ENCODE measurements at regions not wholly inside any gene's neighbourhood (a gene's known extent, or its start where the extent isn't known, plus 50 kb on each side); places are given as distances from the start of the nearest gene placed in this dataset.

DNA sequence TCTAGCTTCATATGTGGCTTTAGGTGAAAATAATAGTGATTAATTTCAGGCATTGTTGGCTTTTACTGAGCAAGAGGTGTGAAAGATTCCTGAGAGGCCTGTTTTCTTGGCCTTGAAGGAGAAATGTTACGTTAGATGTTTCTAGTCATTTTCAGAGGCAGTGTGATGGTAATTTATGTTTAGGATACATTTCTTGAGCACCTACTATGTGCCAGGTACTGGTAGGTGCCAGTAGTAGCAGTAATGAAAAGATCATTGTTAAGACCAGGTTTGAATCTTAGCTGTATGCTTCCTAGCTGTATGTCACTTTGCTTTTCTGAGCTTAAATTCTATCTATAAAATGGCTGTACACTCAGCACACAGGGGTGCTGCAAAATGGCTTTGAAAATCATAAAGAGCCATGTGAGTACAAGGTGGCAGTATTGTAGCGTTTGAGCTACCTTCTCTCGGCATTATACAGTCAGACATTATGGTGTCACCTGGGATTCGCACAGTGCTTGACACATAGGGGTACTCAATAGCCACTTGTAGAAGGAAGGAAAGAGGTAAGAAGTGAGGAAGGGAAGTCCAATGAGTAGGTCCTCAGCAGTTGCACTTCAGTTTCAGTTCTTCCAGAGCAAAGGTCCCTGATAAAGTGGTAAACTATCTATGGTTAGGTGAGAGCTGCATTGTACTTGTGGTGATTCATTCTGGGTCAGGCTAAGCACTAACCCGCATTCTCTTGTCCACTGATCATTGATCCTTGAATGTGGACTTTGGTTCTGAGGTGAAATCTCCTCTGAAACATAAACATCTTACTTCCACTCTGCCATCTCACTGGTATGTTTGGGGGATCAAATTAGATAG is 166.5 kb upstream of the NR3C1 start (continued):
- TF ChIP-seq, protein P1, sequence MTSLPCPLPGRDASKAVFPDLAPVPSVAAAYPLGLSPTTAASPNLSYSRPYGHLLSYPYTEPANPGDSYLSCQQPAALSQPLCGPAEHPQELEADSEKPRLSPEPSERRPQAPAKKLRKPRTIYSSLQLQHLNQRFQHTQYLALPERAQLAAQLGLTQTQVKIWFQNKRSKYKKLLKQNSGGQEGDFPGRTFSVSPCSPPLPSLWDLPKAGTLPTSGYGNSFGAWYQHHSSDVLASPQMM (CRISPR knock-in tag; IDR thresholded peaks at IDR 0.05): no peak
- no peak for TF ChIP-seq SUPT5H (IDR thresholded peaks at IDR 0.05)
- 0 out of 4 replicates have a peak, but pooled peaks of 1 of the 2 experiments have one; percentile 21 for TF ChIP-seq RAD21 (CRISPR knock-in tag; conservative IDR thresholded peaks at IDR 0.05 in 1 of 2, IDR thresholded peaks at IDR 0.05 in 1 of 2)
- no peak for TF ChIP-seq ZNF384 (IDR thresholded peaks at IDR 0.05; ENCODE audit: low read depth, low read length)
- TF ChIP-seq DIDO1 (tag; IDR thresholded peaks at IDR 0.05; ENCODE audit: low read depth): no peak
- no peak for TF ChIP-seq CBX8 (IDR thresholded peaks at IDR 0.05; ENCODE audit: borderline replicate concordance, extremely low read depth, low read depth, low read length, poor library complexity, severe bottlenecking)

DNA sequence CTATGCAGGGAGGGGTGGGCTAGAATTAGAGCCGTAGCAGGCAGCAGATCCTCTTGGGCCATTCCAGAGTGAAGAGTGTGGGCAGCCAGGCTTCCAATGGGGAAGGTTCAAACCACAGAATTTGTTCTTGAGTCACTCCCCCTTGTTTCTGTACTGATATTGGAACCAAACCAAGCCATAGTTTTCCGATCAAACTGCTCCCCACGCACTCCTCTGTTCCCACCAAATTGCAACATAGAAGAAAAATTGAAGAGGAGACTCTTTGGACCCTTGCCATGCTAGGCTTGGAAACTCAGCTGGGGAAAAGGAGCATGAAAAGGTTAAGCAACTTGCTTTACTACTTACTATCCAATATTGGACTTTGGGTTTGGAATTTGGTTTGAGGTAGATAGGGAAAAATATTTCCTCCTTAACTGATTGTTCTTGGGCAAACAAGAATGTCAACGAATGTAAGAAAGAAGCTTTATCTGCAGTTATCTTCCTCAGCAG is 165.8 kb upstream of the NR3C1 start:
- Histone ChIP-seq H3K9me3 (replicated peaks; ENCODE audit: control insufficient read depth, insufficient read depth, low read depth, low read length) (no peaks in the 10 kb centered on the region), H3K36me3 (ENCODE audit: control insufficient read depth, insufficient read depth, low read length) (no peaks in the 10 kb centered on the region), H4K20me1 (replicated peaks; ENCODE audit: control insufficient read depth, insufficient read depth, low read length) (no peaks in the 10 kb centered on the region), H3K27ac (ENCODE audit: extremely low read depth, low read depth, low read length) (no peak overlapping the region), H3K27me3 (ENCODE audit: control insufficient read depth in 2 of 2, insufficient read depth in 2 of 2, low read length in 2 of 2) (peaks cover 0 to 2% of the 10 kb centered on the region in 2 experiments; a peak in 1 of 5 replicates), H3K9me1 (ENCODE audit: control insufficient read depth, insufficient read depth, low read length) (no peaks in the 10 kb centered on the region), H3K9ac (ENCODE audit: insufficient read depth in 1 of 2, low read depth in 2 of 2, low read length in 2 of 2) (no peak overlapping the region), H3K4me2 (ENCODE audit: insufficient read depth, low read length) (no peak overlapping the region), H3K4me3 (no peak overlapping the region), H3K79me2 (ENCODE audit: control insufficient read depth, insufficient read depth, low read length) (no peaks in the 10 kb centered on the region), H3K4me1 (replicated peaks in 1 of 2; ENCODE audit: control insufficient read depth in 2 of 2, insufficient read depth in 2 of 2, low read length in 2 of 2) (no peaks in the 10 kb centered on the region; a peak in 2 of 5 replicates), H2AFZ (ENCODE audit: low read depth, low read length) (no peak overlapping the region)
- intact Hi-C loops (cut with micrococcal nuclease): no loop called here
- POLR2A ChIA-PET: no interaction called here
- ATAC-seq (no peak), DNase-seq (ENCODE audit: extremely low read depth in 1 of 4, low spot score in 3 of 4) (no peak), FAIRE-seq (no peak)
- WGBS (ENCODE audit: insufficient coverage, low coverage, missing lambda C conversion rate): 6% methylated on average over 2 of the region's 4 CpGs
- no TSS peak for BruUV-seq (replicated peaks)
- TF ChIP-seq SAP30 (IDR thresholded peaks at IDR 0.05; ENCODE audit: borderline replicate concordance, insufficient read depth, low read depth, low read length, poor library complexity, severe bottlenecking): no peak
- no peak for TF ChIP-seq NR4A1 (CRISPR knock-in tag; IDR thresholded peaks at IDR 0.05)
- TF ChIP-seq NR4A1 (tag; IDR thresholded peaks at IDR 0.05): no peak
- TF ChIP-seq TARDBP (IDR thresholded peaks at IDR 0.05): no peak
- TF ChIP-seq, protein P2, sequence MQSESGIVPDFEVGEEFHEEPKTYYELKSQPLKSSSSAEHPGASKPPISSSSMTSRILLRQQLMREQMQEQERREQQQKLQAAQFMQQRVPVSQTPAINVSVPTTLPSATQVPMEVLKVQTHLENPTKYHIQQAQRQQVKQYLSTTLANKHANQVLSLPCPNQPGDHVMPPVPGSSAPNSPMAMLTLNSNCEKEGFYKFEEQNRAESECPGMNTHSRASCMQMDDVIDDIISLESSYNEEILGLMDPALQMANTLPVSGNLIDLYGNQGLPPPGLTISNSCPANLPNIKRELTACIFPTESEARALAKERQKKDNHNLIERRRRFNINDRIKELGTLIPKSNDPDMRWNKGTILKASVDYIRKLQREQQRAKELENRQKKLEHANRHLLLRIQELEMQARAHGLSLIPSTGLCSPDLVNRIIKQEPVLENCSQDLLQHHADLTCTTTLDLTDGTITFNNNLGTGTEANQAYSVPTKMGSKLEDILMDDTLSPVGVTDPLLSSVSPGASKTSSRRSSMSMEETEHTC (IDR thresholded peaks at IDR 0.05): no peak
- TF ChIP-seq RBBP5 (IDR thresholded peaks at IDR 0.05; ENCODE audit: borderline replicate concordance, insufficient read depth, low read length, poor library complexity, severe bottlenecking): no peak
- TF ChIP-seq TCF3 (CRISPR knock-in tag; IDR thresholded peaks at IDR 0.05): no peak
- in situ Hi-C loops (cut with MboI): no loop called here
- CTCF ChIA-PET (ENCODE audit: low intra/inter-chr PET ratio): no interaction called here

Data from K562 (cell line).